ENCODE measurements at regions not wholly inside any gene's neighbourhood (a gene's known extent, or its start where the extent isn't known, plus 50 kb on each side); places are given as distances from the start of the nearest gene placed in this dataset.

- no peak overlapping the region for H3K4me3 Mint-ChIP-seq
- no peak overlapping the region for H3K27ac ChIP-seq (ENCODE audit: low read depth, low read length)
- H3K27me3 Mint-ChIP-seq (ENCODE audit: insufficient read depth): no peaks in the 10 kb centered on the region
- no peaks in the 10 kb centered on the region for H3K4me1 ChIP-seq (ENCODE audit: control insufficient read depth, insufficient read depth, low read length)
- no peak overlapping the region for H3K4me3 ChIP-seq (ENCODE audit: low read length)
- TF ChIP-seq, protein P1, sequence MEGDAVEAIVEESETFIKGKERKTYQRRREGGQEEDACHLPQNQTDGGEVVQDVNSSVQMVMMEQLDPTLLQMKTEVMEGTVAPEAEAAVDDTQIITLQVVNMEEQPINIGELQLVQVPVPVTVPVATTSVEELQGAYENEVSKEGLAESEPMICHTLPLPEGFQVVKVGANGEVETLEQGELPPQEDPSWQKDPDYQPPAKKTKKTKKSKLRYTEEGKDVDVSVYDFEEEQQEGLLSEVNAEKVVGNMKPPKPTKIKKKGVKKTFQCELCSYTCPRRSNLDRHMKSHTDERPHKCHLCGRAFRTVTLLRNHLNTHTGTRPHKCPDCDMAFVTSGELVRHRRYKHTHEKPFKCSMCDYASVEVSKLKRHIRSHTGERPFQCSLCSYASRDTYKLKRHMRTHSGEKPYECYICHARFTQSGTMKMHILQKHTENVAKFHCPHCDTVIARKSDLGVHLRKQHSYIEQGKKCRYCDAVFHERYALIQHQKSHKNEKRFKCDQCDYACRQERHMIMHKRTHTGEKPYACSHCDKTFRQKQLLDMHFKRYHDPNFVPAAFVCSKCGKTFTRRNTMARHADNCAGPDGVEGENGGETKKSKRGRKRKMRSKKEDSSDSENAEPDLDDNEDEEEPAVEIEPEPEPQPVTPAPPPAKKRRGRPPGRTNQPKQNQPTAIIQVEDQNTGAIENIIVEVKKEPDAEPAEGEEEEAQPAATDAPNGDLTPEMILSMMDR (conservative IDR thresholded peaks at IDR 0.05): no peak
- no peaks in the 10 kb centered on the region for H3K36me3 ChIP-seq (ENCODE audit: control insufficient read depth, insufficient read depth, low read length)
- H3K36me3 Mint-ChIP-seq (ENCODE audit: low read depth): no peaks in the 10 kb centered on the region
- WGBS, 2 experiments (ENCODE audit: insufficient coverage in 1 of 2, insufficient read length in 1 of 2): 96 to 100% methylated on average over 7 to 8 of the region's 8 CpGs
- no peaks in the 10 kb centered on the region for H3K27me3 ChIP-seq (ENCODE audit: control insufficient read depth, insufficient read depth, low read length, poor library complexity, severe bottlenecking)
- H3K4me1 Mint-ChIP-seq: no peaks in the 10 kb centered on the region
- DNase-seq: no peak
- peaks cover 10% of the 10 kb centered on the region for H3K9me3 ChIP-seq (ENCODE audit: control insufficient read depth, low read length)
- H3K27ac Mint-ChIP-seq: no peak overlapping the region
- H3K9me3 Mint-ChIP-seq: peaks cover 9% of the 10 kb centered on the region
- no peak overlapping the region for H3K9ac ChIP-seq (ENCODE audit: extremely low read depth, low read length, poor library complexity, severe bottlenecking)
Observed at GRCh38 chr3:145649368-145649887, 511.6 kb downstream of the PLOD2 start.

GRCh38 chr3:145650170-145650569 lies 510.8 kb downstream of the PLOD2 start:
- H3K36me3 ChIP-seq (ENCODE audit: control insufficient read depth, insufficient read depth, low read length): no peaks in the 10 kb centered on the region
- H3K4me3 Mint-ChIP-seq: no peak overlapping the region
- no peaks in the 10 kb centered on the region for H3K27me3 Mint-ChIP-seq (ENCODE audit: insufficient read depth)
- H3K9ac ChIP-seq (ENCODE audit: extremely low read depth, low read length, poor library complexity, severe bottlenecking): no peak overlapping the region
- TF ChIP-seq, protein P1 (conservative IDR thresholded peaks at IDR 0.05): no peak
- peaks cover 10% of the 10 kb centered on the region for H3K9me3 ChIP-seq (ENCODE audit: control insufficient read depth, low read length)
- no peaks in the 10 kb centered on the region for H3K36me3 Mint-ChIP-seq (ENCODE audit: low read depth)
- no peaks in the 10 kb centered on the region for H3K4me1 Mint-ChIP-seq
- no peaks in the 10 kb centered on the region for H3K4me1 ChIP-seq (ENCODE audit: control insufficient read depth, insufficient read depth, low read length)
- H3K27me3 ChIP-seq (ENCODE audit: control insufficient read depth, insufficient read depth, low read length, poor library complexity, severe bottlenecking): no peaks in the 10 kb centered on the region
- H3K9me3 Mint-ChIP-seq: peaks cover 9% of the 10 kb centered on the region
- WGBS, 2 experiments (ENCODE audit: insufficient coverage in 1 of 2, insufficient read length in 1 of 2): 85 to 90% methylated on average over 2 to 4 of the region's 4 CpGs
- H3K27ac ChIP-seq (ENCODE audit: low read depth, low read length): no peak overlapping the region
- DNase-seq: no peak
- no peak overlapping the region for H3K4me3 ChIP-seq (ENCODE audit: low read length)
- H3K27ac Mint-ChIP-seq: no peak overlapping the region

GRCh38 chr3:145671121-145671520 lies 489.9 kb downstream of the PLOD2 start:
- TF ChIP-seq, protein P1 (conservative IDR thresholded peaks at IDR 0.05): no peak
- Mint-ChIP-seq H3K4me1 (peaks cover 1% of the 10 kb centered on the region), H3K9me3 (no peaks in the 10 kb centered on the region), H3K4me3 (no peak overlapping the region), H3K36me3 (ENCODE audit: low read depth) (no peaks in the 10 kb centered on the region), H3K27me3 (ENCODE audit: insufficient read depth) (no peaks in the 10 kb centered on the region), H3K27ac (no peak overlapping the region)
- no peak for DNase-seq
- Histone ChIP-seq H3K9ac (ENCODE audit: extremely low read depth, low read length, poor library complexity, severe bottlenecking) (no peak overlapping the region), H3K27ac (ENCODE audit: low read depth, low read length) (no peak overlapping the region), H3K4me1 (ENCODE audit: control insufficient read depth, insufficient read depth, low read length) (no peaks in the 10 kb centered on the region), H3K4me3 (ENCODE audit: low read length) (no peak overlapping the region), H3K36me3 (ENCODE audit: control insufficient read depth, insufficient read depth, low read length) (no peaks in the 10 kb centered on the region), H3K9me3 (ENCODE audit: control insufficient read depth, low read length) (no peaks in the 10 kb centered on the region), H3K27me3 (ENCODE audit: control insufficient read depth, insufficient read depth, low read length, poor library complexity, severe bottlenecking) (no peaks in the 10 kb centered on the region)
